RCC 7860 (cell line): ENCODE measurements at regions not wholly inside any gene's neighbourhood (a gene's known extent, or its start where the extent isn't known, plus 50 kb on each side); places are given as distances from the start of the nearest gene placed in this dataset.

Experiments
- DNase-seq: peaks from one replicate; pipeline ENCODE4 v3.0.0-alpha.2; 2015; ENCODE audit warnings: low spot score
- FAIRE-seq: peaks from 2 replicates; lab custom pipeline; 2012; peaks lifted over from hg19 to GRCh38; lab: Jason Lieb, UNC

- FAIRE-seq (no peak), DNase-seq (no peak)
Observed at GRCh38 chr6:114514170-114514569, 171.3 kb upstream of the HS3ST5 start.

GRCh38 chr6:114471450-114471849 is 128.6 kb upstream of the HS3ST5 start:
- DNase-seq (no peak), FAIRE-seq (no peak)

- DNase-seq: no peak
Observed at GRCh38 chr6:114467931-114468330, 125.1 kb upstream of the HS3ST5 start.

DNA sequence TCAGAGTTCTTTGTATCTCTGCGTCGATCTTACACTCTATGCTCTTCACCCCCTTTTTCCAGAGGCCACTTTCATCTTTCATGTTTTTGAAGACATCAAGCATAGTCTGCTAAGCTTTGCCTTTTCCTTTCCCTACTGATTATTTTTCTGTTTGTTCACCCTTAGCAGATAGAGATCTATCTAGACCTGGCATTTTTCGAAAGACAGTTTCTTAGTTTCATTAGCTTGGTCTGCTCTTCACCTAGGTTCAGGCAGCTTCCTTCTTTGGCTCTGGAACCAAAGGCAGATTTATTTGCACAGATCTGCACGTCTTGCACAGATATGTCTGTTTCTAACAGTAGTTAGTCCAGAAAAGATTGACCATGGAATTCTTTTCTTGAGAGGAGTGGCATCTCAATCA is 122.7 kb upstream of the HS3ST5 start:
- DNase-seq (no peak), FAIRE-seq (no peak)

More at GRCh38 chr6:114467931-114468330, 125.1 kb upstream of the HS3ST5 start:
- FAIRE-seq: no peak

DNA sequence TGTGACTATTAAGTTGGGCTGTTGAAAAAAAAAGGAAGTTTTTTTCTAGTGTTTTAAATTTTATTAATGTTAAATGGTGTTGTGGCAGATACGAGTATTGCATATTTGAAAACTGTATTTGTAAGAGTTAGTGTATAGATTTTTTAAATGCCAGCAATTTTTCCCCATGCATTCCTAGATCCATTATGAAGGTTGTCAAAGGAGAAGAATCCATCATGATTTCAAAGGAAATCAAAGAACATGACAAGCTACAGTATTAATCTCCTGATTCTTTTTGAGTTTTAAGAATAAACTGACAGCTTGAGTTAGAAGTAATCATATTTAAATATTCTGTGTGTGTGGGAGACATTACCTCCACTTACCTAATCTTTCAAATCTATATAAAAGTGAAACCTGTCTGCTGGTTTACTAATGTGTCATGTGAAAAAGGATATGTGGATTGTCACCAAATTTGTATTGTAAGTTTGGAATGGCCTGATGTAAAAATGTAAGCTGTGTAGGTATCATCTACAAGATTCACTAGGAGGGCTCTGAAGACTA is 111.0 kb upstream of the HS3ST5 start:
- FAIRE-seq: no peak
- DNase-seq: no peak

GRCh38 chr6:114452785-114453401 is 110.1 kb upstream of the HS3ST5 start:
- DNase-seq (no peak), FAIRE-seq (no peak)

- DNase-seq (no peak), FAIRE-seq (no peak)
Observed at GRCh38 chr6:114450631-114451030, 107.8 kb upstream of the HS3ST5 start.

- FAIRE-seq (no peak), DNase-seq (no peak)
Observed at GRCh38 chr6:114449659-114450058, 106.8 kb upstream of the HS3ST5 start.

- DNase-seq: no peak
- FAIRE-seq: no peak
Observed at GRCh38 chr6:114446342-114446741, 103.5 kb upstream of the HS3ST5 start.

GRCh38 chr6:114445846-114446245 is 103.0 kb upstream of the HS3ST5 start:
- FAIRE-seq (no peak), DNase-seq (no peak)

GRCh38 chr6:114439411-114439810 is 96.6 kb upstream of the HS3ST5 start:
- no peak for FAIRE-seq
- no peak for DNase-seq

DNA sequence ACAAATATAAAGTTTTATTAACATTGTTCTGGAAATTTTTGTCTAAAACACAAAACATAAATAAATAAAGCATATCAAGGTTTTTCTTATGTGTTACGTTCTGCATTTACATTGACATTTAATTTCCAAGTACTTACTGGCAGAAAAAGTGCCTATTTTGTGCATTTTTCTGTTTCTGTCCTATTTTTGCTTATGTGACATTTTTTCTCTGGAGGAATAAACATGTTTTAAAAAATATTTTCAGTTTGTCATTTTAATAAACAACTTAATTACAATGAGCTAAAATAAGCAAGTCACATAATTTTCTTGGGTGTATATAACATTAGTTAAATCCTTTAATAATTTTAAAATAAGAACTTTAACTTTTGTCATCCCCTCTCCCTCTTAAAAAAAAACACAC is 94.4 kb upstream of the HS3ST5 start:
- DNase-seq (no peak), FAIRE-seq (no peak)

DNA sequence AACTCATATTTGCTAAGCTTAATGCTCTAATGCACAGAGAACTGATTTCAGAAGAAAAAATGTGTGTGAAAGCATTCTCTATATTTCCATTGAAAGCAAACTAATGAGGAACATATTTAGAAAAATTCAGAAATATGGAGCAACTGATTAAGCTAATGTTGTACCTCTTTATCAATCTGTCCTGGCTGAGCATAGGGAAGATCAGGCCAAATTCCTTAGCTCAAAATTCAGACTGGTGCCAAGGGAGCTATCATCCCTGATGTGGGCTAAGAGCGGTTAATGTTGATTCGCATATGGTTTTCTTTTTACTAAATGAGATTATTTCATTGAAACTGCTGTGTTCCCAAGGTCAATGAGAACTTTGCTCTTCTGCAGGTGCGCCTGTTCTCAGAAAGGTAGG is 93.9 kb upstream of the HS3ST5 start:
- FAIRE-seq: no peak

GRCh38 chr6:114435985-114436384 is 93.2 kb upstream of the HS3ST5 start:
- FAIRE-seq (no peak), DNase-seq (no peak)

More for the DNA sequence above, 93.9 kb upstream of the HS3ST5 start:
- no peak for DNase-seq

- no peak for FAIRE-seq
- DNase-seq: no peak
Observed at GRCh38 chr6:114432400-114432799, 89.6 kb upstream of the HS3ST5 start.

- FAIRE-seq (no peak), DNase-seq (no peak)
Observed at GRCh38 chr6:114431641-114432040, 88.8 kb upstream of the HS3ST5 start.

GRCh38 chr6:114430534-114431124 is 87.8 kb upstream of the HS3ST5 start:
- no peak for FAIRE-seq
- no peak for DNase-seq

DNA sequence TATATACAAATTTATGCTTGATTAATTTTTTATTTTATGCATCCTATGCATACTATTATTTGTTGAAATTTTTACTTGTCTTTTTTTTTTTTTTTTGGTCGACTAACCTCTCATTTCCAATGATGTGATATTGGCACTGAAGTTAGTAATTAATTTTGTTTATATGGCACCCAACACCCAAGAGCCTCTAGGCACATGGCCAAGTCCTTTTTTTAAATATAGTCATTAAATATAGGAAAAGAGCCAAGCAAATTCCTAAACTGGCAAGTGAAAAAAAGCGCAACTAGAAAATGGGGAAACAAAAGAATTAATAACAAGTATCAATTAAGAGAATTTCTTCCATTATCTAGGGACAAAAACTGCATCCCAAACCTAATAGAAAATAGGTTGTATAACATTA is 85.5 kb upstream of the HS3ST5 start:
- no peak for DNase-seq
- FAIRE-seq: no peak

- no peak for DNase-seq
- no peak for FAIRE-seq
Observed at GRCh38 chr6:114421199-114421598, 78.4 kb upstream of the HS3ST5 start.

- FAIRE-seq: no peak
Observed at GRCh38 chr6:114419175-114419574, 76.4 kb upstream of the HS3ST5 start.

DNA sequence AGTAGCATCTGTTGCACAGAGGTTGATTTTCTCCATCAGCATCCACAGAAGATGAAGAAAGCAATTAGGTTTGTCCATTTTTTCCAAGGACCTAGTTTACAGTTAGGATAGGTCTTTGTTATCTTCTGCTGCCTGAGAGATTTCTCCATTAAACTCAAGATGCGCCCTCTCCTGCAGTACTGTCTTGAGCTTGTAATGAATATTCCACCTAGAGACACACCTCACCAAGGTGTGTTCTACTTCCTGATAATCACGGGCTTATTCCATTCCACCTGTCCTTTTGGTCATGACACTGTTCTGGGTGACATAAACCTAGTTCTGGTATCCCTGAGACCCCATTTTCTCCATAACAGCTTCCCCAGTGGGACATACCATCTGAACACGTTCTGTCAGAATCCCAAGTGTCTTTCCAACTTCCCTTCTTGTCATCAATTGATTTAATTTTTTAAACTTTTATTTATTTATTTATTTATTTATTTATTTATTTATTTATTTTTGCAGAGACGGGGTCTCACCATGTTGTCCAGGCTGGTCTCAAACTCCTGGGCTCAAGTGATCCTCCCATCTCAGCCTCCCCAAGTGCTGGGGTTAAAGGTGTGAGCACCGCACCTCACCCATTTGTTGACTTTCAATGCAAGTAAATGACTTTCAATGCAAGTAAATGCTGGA is 75.6 kb upstream of the HS3ST5 start:
- FAIRE-seq: no peak

More at GRCh38 chr6:114419175-114419574, 76.4 kb upstream of the HS3ST5 start:
- no peak for DNase-seq

DNA sequence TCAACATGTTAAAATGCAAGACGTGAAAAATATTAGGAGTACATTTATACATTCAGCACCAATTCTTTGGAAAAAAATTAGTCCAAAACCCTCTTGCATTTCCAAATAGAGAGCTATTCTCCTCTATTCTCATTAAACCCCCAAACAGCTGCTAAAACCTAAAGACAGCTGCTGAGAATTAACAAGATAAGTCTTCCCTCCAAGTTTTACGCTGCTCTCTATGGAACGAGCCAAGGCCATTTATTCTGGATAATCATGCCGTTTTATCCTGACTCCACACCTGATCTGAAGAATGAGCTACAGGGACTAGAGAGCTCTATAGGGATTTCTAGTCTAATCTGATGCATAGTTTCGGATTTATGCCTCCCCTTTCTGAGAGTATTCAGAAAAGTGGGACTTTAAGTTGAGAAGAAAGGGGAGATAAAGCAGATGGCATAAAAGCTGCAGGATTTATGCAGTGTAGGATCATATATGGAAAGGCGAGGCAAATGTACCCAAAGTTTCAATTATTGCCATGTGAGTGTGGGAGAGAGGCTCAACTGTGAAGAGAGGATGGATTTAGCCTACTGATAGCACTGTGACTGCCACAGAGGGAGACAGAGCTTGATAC is 64.7 kb upstream of the HS3ST5 start:
- FAIRE-seq (no peak), DNase-seq (no peak)

More for the DNA sequence above, 75.6 kb upstream of the HS3ST5 start:
- DNase-seq: no peak
